ENCODE measurements at regions not wholly inside any gene's neighbourhood (a gene's known extent, or its start where the extent isn't known, plus 50 kb on each side); places are given as distances from the start of the nearest gene placed in this dataset.
A peak's percentile ranks its signal among the peaks of the same experiment; 100 is the strongest.

DNA sequence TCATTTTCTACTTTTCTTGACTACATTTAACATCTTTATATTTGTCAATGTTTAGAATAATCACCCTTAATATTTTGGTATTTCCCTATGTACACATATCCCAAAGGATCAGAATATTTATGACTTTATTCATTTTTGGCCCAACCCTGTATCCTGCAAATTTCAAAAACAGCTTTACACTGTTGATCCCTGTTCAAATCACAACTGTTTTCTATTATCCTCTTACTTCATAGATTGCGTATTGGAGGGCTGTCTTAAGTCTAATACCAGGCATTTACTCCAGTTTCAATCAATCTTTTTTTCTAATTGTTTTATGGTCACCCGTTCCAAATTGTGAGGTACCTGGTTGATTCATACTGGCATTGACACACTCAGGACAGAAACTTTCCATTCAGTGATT is 107.9 kb downstream of the RPL22L1 start:
- ChIA-PET POLR2A (interaction anchor here (0.6 to 0.9 kb wide), 2 partner anchors 24 to 31 kb away, joined by 3 to 4 read pairs; no protein-coding TSS in a partner anchor), CTCF (ENCODE audit: low intra/inter-chr PET ratio) (no interaction called here)
- no peak for DNase-seq (ENCODE audit: extremely low read depth in 1 of 4, low spot score in 3 of 4)
- ATAC-seq, result no peak
- Histone ChIP-seq H3K27me3 (ENCODE audit: control insufficient read depth in 2 of 2, insufficient read depth in 2 of 2, low read length in 2 of 2) (no peaks in the 10 kb centered on the region), H3K36me3 (ENCODE audit: control insufficient read depth, insufficient read depth, low read length) (no peaks in the 10 kb centered on the region), H3K27ac (ENCODE audit: extremely low read depth, low read depth, low read length) (no peak overlapping the region), H3K79me2 (ENCODE audit: control insufficient read depth, insufficient read depth, low read length) (no peaks in the 10 kb centered on the region), H3K9me1 (ENCODE audit: control insufficient read depth, insufficient read depth, low read length) (peaks cover 2% of the 10 kb centered on the region), H3K4me1 (replicated peaks in 1 of 2; ENCODE audit: control insufficient read depth in 2 of 2, insufficient read depth in 2 of 2, low read length in 2 of 2) (peaks cover 16 to 33% of the 10 kb centered on the region in 2 experiments), H3K4me2 (ENCODE audit: insufficient read depth, low read length) (no peak overlapping the region), H3K9me3 (replicated peaks; ENCODE audit: control insufficient read depth, insufficient read depth, low read depth, low read length) (no peaks in the 10 kb centered on the region), H3K4me3 (no peak overlapping the region), H2AFZ (ENCODE audit: low read depth, low read length) (no peak overlapping the region), H3K9ac (ENCODE audit: insufficient read depth in 1 of 2, low read depth in 2 of 2, low read length in 2 of 2) (no peak overlapping the region), H4K20me1 (replicated peaks; ENCODE audit: control insufficient read depth, insufficient read depth, low read length) (no peaks in the 10 kb centered on the region)
- no TSS peak for BruUV-seq (replicated peaks)
- intact Hi-C loops (cut with micrococcal nuclease) (no loop called here), in situ Hi-C loops (cut with MboI) (no loop called here)
- no peak for TF ChIP-seq NCOA2 (IDR thresholded peaks at IDR 0.05; ENCODE audit: partially characterized antibody in 2 of 2)
- no peak for TF ChIP-seq POLR2AphosphoS5 (IDR thresholded peaks at IDR 0.05; ENCODE audit: control insufficient read depth, insufficient read depth, low read depth, low read length)
- TF ChIP-seq SMARCE1 (IDR thresholded peaks at IDR 0.05), result no peak
- TF ChIP-seq ZNF444 (CRISPR knock-in tag; IDR thresholded peaks at IDR 0.05), result no peak
- no peak for TF ChIP-seq KDM5B (IDR thresholded peaks at IDR 0.05; ENCODE audit: insufficient replicate concordance, low read depth, low read length)
- FAIRE-seq, result no peak
- 87% methylated on average over 2 of the region's 2 CpGs for WGBS (ENCODE audit: insufficient coverage, low coverage, missing lambda C conversion rate)

DNA sequence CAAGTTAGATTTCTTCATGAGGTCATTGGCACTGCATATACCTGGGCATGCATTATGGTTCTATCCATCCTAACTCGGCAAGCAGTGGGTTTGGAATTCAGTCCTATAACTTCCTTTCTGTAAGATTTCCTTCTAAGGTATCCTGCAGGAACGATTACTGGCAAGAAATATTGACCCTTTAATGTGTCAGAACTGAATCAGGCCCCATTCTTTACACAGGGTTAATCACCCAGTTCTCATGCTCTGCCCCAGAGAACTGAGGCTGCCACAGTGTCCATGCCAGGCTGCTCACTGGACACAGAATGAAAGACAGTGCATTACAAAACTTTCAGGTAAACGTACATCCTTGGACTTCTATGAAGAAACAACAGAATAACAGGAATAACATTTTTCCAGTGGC is 108.9 kb downstream of the RPL22L1 start:
- POLR2A ChIA-PET, result interaction anchor here (0.7 to 1.2 kb wide), 6 partner anchors 8 to 44 kb away, joined by 3 to 4 read pairs (median 3); no protein-coding TSS in a partner anchor
- no peak for ATAC-seq
- Histone ChIP-seq H2AFZ (ENCODE audit: low read depth, low read length) (peak overlapping the region; percentile 90), H3K9ac (ENCODE audit: insufficient read depth in 1 of 2, low read depth in 2 of 2, low read length in 2 of 2) (no peak overlapping the region), H3K79me2 (ENCODE audit: control insufficient read depth, insufficient read depth, low read length) (no peaks in the 10 kb centered on the region), H3K36me3 (ENCODE audit: control insufficient read depth, insufficient read depth, low read length) (no peaks in the 10 kb centered on the region), H3K4me3 (no peak overlapping the region), H3K4me2 (ENCODE audit: insufficient read depth, low read length) (no peak overlapping the region), H4K20me1 (replicated peaks; ENCODE audit: control insufficient read depth, insufficient read depth, low read length) (no peaks in the 10 kb centered on the region), H3K9me3 (replicated peaks; ENCODE audit: control insufficient read depth, insufficient read depth, low read depth, low read length) (no peaks in the 10 kb centered on the region), H3K27ac (ENCODE audit: extremely low read depth, low read depth, low read length) (no peak overlapping the region), H3K4me1 (replicated peaks in 1 of 2; ENCODE audit: control insufficient read depth in 2 of 2, insufficient read depth in 2 of 2, low read length in 2 of 2) (peaks cover 9 to 23% of the 10 kb centered on the region in 2 experiments), H3K9me1 (ENCODE audit: control insufficient read depth, insufficient read depth, low read length) (no peaks in the 10 kb centered on the region), H3K27me3 (ENCODE audit: control insufficient read depth in 2 of 2, insufficient read depth in 2 of 2, low read length in 2 of 2) (no peaks in the 10 kb centered on the region)
- CTCF ChIA-PET (ENCODE audit: low intra/inter-chr PET ratio), result no interaction called here
- WGBS (ENCODE audit: insufficient coverage, low coverage, missing lambda C conversion rate), result 30% methylated on average over 3 of the region's 3 CpGs
- intact Hi-C loops (cut with micrococcal nuclease), result no loop called here
- FAIRE-seq, result no peak
- BruUV-seq (replicated peaks), result no TSS peak
- in situ Hi-C loops (cut with MboI), result no loop called here
- no peak for DNase-seq (ENCODE audit: extremely low read depth in 1 of 4, low spot score in 3 of 4)
- TF ChIP-seq CBFA2T2 (conservative IDR thresholded peaks at IDR 0.05), result no peak
- no peak for TF ChIP-seq RBFOX2 (IDR thresholded peaks at IDR 0.05; ENCODE audit: low read depth, low read length)
- TF ChIP-seq HDAC1 (IDR thresholded peaks at IDR 0.05), result no peak
- no peak for TF ChIP-seq USF1 (CRISPR knock-in tag; IDR thresholded peaks at IDR 0.05)
- TF ChIP-seq TAF7 (tag; IDR thresholded peaks at IDR 0.05), result no peak
- TF ChIP-seq NFYB (IDR thresholded peaks at IDR 0.05; ENCODE audit: extremely low read depth, insufficient read length), result no peak

Data from K562 (cell line).